Mesenchymal stem cell (in vitro differentiated cells and primary cell): ENCODE measurements at regions not wholly inside any gene's neighbourhood (a gene's known extent, or its start where the extent isn't known, plus 50 kb on each side); places are given as distances from the start of the nearest gene placed in this dataset.

Experiments used
- DNase-seq: peaks from one replicate; pipeline ENCODE4 v3.0.0-alpha.2; 2013
- H2AFZ ChIP-seq: one replicate; pipeline ENCODE4 v1.6.1; 2013; ENCODE audit warnings: low read depth, mild to moderate bottlenecking, control low read depth, inconsistent platforms, low read length, moderate library complexity
- H2AK5ac ChIP-seq: 2 replicates; pipeline ENCODE4 v1.6.1; 2013; ENCODE audit warnings: low read length, moderate library complexity, mild to moderate bottlenecking, inconsistent platforms; ENCODE audit not compliant: severe bottlenecking
- H2BK120ac ChIP-seq: one replicate; pipeline ENCODE4 v1.6.1; 2013; ENCODE audit warnings: low read depth, mild to moderate bottlenecking, inconsistent platforms, low read length, moderate library complexity
- H2BK12ac ChIP-seq, 2 experiments: one replicate each; pipeline ENCODE4 v1.6.1; 2013; ENCODE audit warnings: inconsistent platforms in 2 of 2, low read length in 2 of 2, mild to moderate bottlenecking in 2 of 2, moderate library complexity in 2 of 2, control low read depth in 1 of 2
- H2BK15ac ChIP-seq: one replicate; pipeline ENCODE4 v1.6.1; 2013; ENCODE audit warnings: mild to moderate bottlenecking, low read depth, inconsistent platforms; ENCODE audit not compliant: poor library complexity, severe bottlenecking
- H2BK5ac ChIP-seq: 2 replicates; pipeline ENCODE4 v1.6.1; 2013; ENCODE audit warnings: low read depth, mild to moderate bottlenecking, low read length, control low read depth, inconsistent platforms; ENCODE audit not compliant: poor library complexity, severe bottlenecking
- H3K14ac ChIP-seq, 2 experiments: one replicate each; pipeline ENCODE4 v1.6.1; 2013; ENCODE audit warnings: inconsistent platforms in 2 of 2, low read length in 2 of 2, control low read depth in 1 of 2, mild to moderate bottlenecking in 1 of 2, moderate library complexity in 1 of 2
- H3K18ac ChIP-seq, 2 experiments: one replicate each; pipeline ENCODE4 v1.6.1; 2013; ENCODE audit warnings: inconsistent platforms in 2 of 2, low read length in 2 of 2, control low read depth in 1 of 2, low read depth in 1 of 2, mild to moderate bottlenecking in 1 of 2
- H3K23ac ChIP-seq, 2 experiments: one replicate each; pipeline ENCODE4 v1.6.1; 2013; ENCODE audit warnings: inconsistent platforms in 2 of 2, low read length in 2 of 2, mild to moderate bottlenecking in 2 of 2, moderate library complexity in 2 of 2, control low read depth in 1 of 2
- H3K27ac ChIP-seq: 2 replicates; pipeline ENCODE4 v1.5.1; 2013; ENCODE audit warnings: mild to moderate bottlenecking, moderate library complexity, low read length, control low read depth, inconsistent platforms; ENCODE audit not compliant: poor library complexity, severe bottlenecking
- H3K27me3 ChIP-seq, 2 experiments: 2 replicates each; pipeline versions ENCODE4 v1.6.1 to v1.7.0; 2013; ENCODE audit warnings: low read length in 2 of 2, mild to moderate bottlenecking in 2 of 2, moderate library complexity in 2 of 2, control low read depth in 1 of 2, inconsistent platforms in 1 of 2; ENCODE audit not compliant: control insufficient read depth in 1 of 2, insufficient read depth in 1 of 2
- H3K36me3 ChIP-seq, 2 experiments: 2 replicates each; pipeline versions ENCODE4 v1.6.1 to v1.7.0; 2013; ENCODE audit warnings: low read length in 2 of 2, control low read depth in 1 of 2, inconsistent platforms in 1 of 2, low read depth in 1 of 2, mild to moderate bottlenecking in 1 of 2; ENCODE audit not compliant: insufficient read depth in 2 of 2, control insufficient read depth in 1 of 2
- H3K4ac ChIP-seq, 2 experiments: one replicate each; pipeline ENCODE4 v1.6.1; 2013; ENCODE audit warnings: inconsistent platforms in 2 of 2, low read length in 2 of 2, mild to moderate bottlenecking in 2 of 2, moderate library complexity in 2 of 2, control low read depth in 1 of 2, low read depth in 1 of 2
- H3K4me1 ChIP-seq: 2 replicates; pipeline ENCODE4 v1.6.1; 2013; ENCODE audit warnings: low read depth, low read length, control low read depth; ENCODE audit not compliant: control insufficient read depth, insufficient read depth
- H3K4me2 ChIP-seq: 2 replicates; pipeline ENCODE4 v1.6.1; 2013; ENCODE audit warnings: low read length, mild to moderate bottlenecking, inconsistent platforms; ENCODE audit not compliant: poor library complexity, severe bottlenecking
- H3K4me3 ChIP-seq, 2 experiments: 2 replicates each; pipeline versions ENCODE4 v1.5.1 to v1.7.0; 2013; ENCODE audit warnings: low read length in 2 of 2, mild to moderate bottlenecking in 2 of 2, control low read depth in 1 of 2, low read depth in 1 of 2; ENCODE audit not compliant: insufficient read depth in 1 of 2
- H3K79me1 ChIP-seq: replicated peaks from 2 replicates; pipeline ENCODE4 v1.6.1; 2013; ENCODE audit warnings: mild to moderate bottlenecking, control low read depth, low read length, inconsistent platforms; ENCODE audit not compliant: poor library complexity, severe bottlenecking
- H3K9ac ChIP-seq: 2 replicates; pipeline ENCODE4 v1.7.0; 2013; ENCODE audit warnings: mild to moderate bottlenecking, low read length, moderate library complexity
- H3K9me3 ChIP-seq: 2 replicates; pipeline ENCODE4 v1.7.0; 2013; ENCODE audit warnings: mild to moderate bottlenecking, low read length; ENCODE audit not compliant: control insufficient read depth
- H4K8ac ChIP-seq: one replicate; pipeline ENCODE4 v1.6.1; 2013; ENCODE audit warnings: inconsistent platforms, mild to moderate bottlenecking, low read length, moderate library complexity
- H4K91ac ChIP-seq: one replicate; pipeline ENCODE4 v1.6.1; 2013; ENCODE audit warnings: mild to moderate bottlenecking, low read length, inconsistent platforms
- WGBS: methylation state at CpG from one replicate; pipeline ENCODE4 v1.1.7; 2013; ENCODE audit warnings: mixed read lengths; 5-methylcytosine and 5-hydroxymethylcytosine counted together

- no peak overlapping the region for H3K4me2 ChIP-seq
- no peak for DNase-seq
- H3K4ac ChIP-seq = no peak overlapping the region
- H2AK5ac ChIP-seq = no peak overlapping the region
- H3K27me3 ChIP-seq = no peaks in the 10 kb centered on the region
- no peak overlapping the region for H4K91ac ChIP-seq
- no peak overlapping the region for H2BK5ac ChIP-seq
- H2AFZ ChIP-seq = no peak overlapping the region
- no peak overlapping the region for H2BK12ac ChIP-seq
- no peak overlapping the region for H2BK120ac ChIP-seq
- no peaks in the 10 kb centered on the region for H3K9me3 ChIP-seq
- no peak overlapping the region for H3K27ac ChIP-seq
- no peaks in the 10 kb centered on the region for H3K4me1 ChIP-seq
- no peak overlapping the region for H3K23ac ChIP-seq
- H3K79me1 ChIP-seq = no peaks in the 10 kb centered on the region
- H3K14ac ChIP-seq = no peak overlapping the region
- no peak overlapping the region for H3K18ac ChIP-seq
- 83% methylated on average over 1 of the region's 1 CpG for WGBS
- H3K4me3 ChIP-seq = no peak overlapping the region
- no peaks in the 10 kb centered on the region for H3K36me3 ChIP-seq
- H4K8ac ChIP-seq = no peak overlapping the region
- H3K9ac ChIP-seq = no peak overlapping the region
- H2BK15ac ChIP-seq = no peak overlapping the region
Measured at GRCh38 chr3:168436245-168436724, 340.6 kb upstream of the GOLIM4 start.

GRCh38 chr3:168431491-168431890 lies 335.8 kb upstream of the GOLIM4 start:
- Histone ChIP-seq H2BK5ac (no peak overlapping the region), H3K9me3 (no peaks in the 10 kb centered on the region), H3K4me2 (no peak overlapping the region), H2BK12ac (no peak overlapping the region), H3K27me3 (no peaks in the 10 kb centered on the region), H3K18ac (no peak overlapping the region), H4K8ac (no peak overlapping the region), H2BK120ac (no peak overlapping the region), H3K14ac (no peak overlapping the region), H3K9ac (no peak overlapping the region), H2BK15ac (no peak overlapping the region), H3K4me3 (no peak overlapping the region), H3K4ac (no peak overlapping the region), H4K91ac (no peak overlapping the region), H2AFZ (no peak overlapping the region), H2AK5ac (no peak overlapping the region), H3K36me3 (no peaks in the 10 kb centered on the region), H3K4me1 (no peaks in the 10 kb centered on the region), H3K27ac (no peak overlapping the region), H3K23ac (no peak overlapping the region), H3K79me1 (no peaks in the 10 kb centered on the region)
- no peak for DNase-seq
- no CpG with 5 or more reads among the region's 2 CpGs for WGBS

GRCh38 chr3:168427835-168428475 lies 332.2 kb upstream of the GOLIM4 start:
- no peak overlapping the region for H3K4me2 ChIP-seq
- no peak overlapping the region for H2BK5ac ChIP-seq
- H3K9ac ChIP-seq = no peak overlapping the region
- no peak overlapping the region for H4K8ac ChIP-seq
- H4K91ac ChIP-seq = no peak overlapping the region
- no peaks in the 10 kb centered on the region for H3K36me3 ChIP-seq
- H3K4ac ChIP-seq = no peak overlapping the region
- H3K27ac ChIP-seq = no peak overlapping the region
- no peak overlapping the region for H2BK12ac ChIP-seq
- H3K4me1 ChIP-seq = no peaks in the 10 kb centered on the region
- no peak overlapping the region for H3K23ac ChIP-seq
- H2AFZ ChIP-seq = no peak overlapping the region
- H2AK5ac ChIP-seq = no peak overlapping the region
- H2BK15ac ChIP-seq = no peak overlapping the region
- no peak overlapping the region for H3K18ac ChIP-seq
- H3K4me3 ChIP-seq = no peak overlapping the region
- no peaks in the 10 kb centered on the region for H3K9me3 ChIP-seq
- H3K79me1 ChIP-seq = no peaks in the 10 kb centered on the region
- H3K14ac ChIP-seq = no peak overlapping the region
- no peak for DNase-seq
- H3K27me3 ChIP-seq = no peaks in the 10 kb centered on the region
- H2BK120ac ChIP-seq = no peak overlapping the region
- WGBS = 87% methylated on average over 1 of the region's 1 CpG

- H2BK5ac ChIP-seq = no peak overlapping the region
- H2AK5ac ChIP-seq = no peak overlapping the region
- no peak overlapping the region for H2BK12ac ChIP-seq
- no peak for DNase-seq
- no peak overlapping the region for H3K23ac ChIP-seq
- 79% methylated on average over 2 of the region's 2 CpGs for WGBS
- H3K9ac ChIP-seq = no peak overlapping the region
- H3K18ac ChIP-seq = no peak overlapping the region
- no peaks in the 10 kb centered on the region for H3K36me3 ChIP-seq
- no peak overlapping the region for H2BK15ac ChIP-seq
- H3K4me2 ChIP-seq = no peak overlapping the region
- no peak overlapping the region for H3K27ac ChIP-seq
- H3K79me1 ChIP-seq = no peaks in the 10 kb centered on the region
- no peak overlapping the region for H2AFZ ChIP-seq
- H2BK120ac ChIP-seq = no peak overlapping the region
- H3K4me1 ChIP-seq = no peaks in the 10 kb centered on the region
- H4K91ac ChIP-seq = no peak overlapping the region
- H4K8ac ChIP-seq = no peak overlapping the region
- H3K4ac ChIP-seq = no peak overlapping the region
- no peak overlapping the region for H3K14ac ChIP-seq
- H3K27me3 ChIP-seq = no peaks in the 10 kb centered on the region
- no peak overlapping the region for H3K4me3 ChIP-seq
- no peaks in the 10 kb centered on the region for H3K9me3 ChIP-seq
Measured at GRCh38 chr3:168427156-168427555, 331.4 kb upstream of the GOLIM4 start.
